ENCODE measurements at regions not wholly inside any gene's neighbourhood (a gene's known extent, or its start where the extent isn't known, plus 50 kb on each side); places are given as distances from the start of the nearest gene placed in this dataset.

DNA sequence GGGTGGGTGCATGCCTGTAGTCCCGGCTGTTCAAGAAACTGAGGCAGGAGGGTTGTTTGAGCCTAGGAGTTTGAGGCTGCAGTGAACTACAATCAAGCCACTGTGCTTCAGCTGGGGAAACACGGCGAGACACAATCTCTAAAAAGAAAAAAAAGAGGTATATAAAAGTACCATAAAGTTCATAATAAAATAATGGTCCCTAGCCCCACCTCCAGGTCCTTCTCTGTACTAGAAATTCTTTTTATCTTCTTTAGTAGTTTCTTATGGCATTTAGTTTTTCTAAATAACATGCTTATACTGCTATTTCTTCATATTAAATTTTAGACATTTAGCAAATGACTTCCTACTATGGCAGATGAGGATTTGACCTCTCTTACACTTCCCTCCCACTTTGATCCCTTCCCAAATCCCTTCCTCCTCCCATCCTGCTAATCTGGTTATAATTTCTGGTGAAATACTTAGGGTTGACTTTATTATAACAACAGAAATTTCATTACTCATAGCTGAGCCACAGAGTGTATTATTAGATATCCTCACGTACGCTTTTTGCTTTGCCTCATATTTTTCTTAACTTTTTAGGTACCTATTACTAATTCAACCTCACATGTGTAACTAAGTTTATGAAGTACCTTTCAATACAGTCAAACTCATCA lies 94.7 kb downstream of the SLC41A2 start (continued):
- TF ChIP-seq, protein P1, sequence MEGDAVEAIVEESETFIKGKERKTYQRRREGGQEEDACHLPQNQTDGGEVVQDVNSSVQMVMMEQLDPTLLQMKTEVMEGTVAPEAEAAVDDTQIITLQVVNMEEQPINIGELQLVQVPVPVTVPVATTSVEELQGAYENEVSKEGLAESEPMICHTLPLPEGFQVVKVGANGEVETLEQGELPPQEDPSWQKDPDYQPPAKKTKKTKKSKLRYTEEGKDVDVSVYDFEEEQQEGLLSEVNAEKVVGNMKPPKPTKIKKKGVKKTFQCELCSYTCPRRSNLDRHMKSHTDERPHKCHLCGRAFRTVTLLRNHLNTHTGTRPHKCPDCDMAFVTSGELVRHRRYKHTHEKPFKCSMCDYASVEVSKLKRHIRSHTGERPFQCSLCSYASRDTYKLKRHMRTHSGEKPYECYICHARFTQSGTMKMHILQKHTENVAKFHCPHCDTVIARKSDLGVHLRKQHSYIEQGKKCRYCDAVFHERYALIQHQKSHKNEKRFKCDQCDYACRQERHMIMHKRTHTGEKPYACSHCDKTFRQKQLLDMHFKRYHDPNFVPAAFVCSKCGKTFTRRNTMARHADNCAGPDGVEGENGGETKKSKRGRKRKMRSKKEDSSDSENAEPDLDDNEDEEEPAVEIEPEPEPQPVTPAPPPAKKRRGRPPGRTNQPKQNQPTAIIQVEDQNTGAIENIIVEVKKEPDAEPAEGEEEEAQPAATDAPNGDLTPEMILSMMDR (IDR thresholded peaks at IDR 0.05; ENCODE audit: control extremely low read depth in 1 of 3, insufficient read depth in 1 of 3, low read depth in 1 of 3, low read length in 3 of 3), result no peak

Data from H1 (cell line).